GM19023 (cell line): ENCODE measurements at regions not wholly inside any gene's neighbourhood (a gene's known extent, or its start where the extent isn't known, plus 50 kb on each side); places are given as distances from the start of the nearest gene placed in this dataset.

Source experiments
- ATAC-seq: cut with Tn5 transposase; IDR thresholded peaks from one replicate; pipeline ENCODE4 v1.9.1; 2021; ENCODE audit warnings: mild to moderate bottlenecking, moderate library complexity; ENCODE audit not compliant: unreplicated experiment

- ATAC-seq: no peak
These were observed 72.1 kb downstream of the GLI2 start for GRCh38 chr2:120807751-120808150.

GRCh38 chr2:120809151-120809550, 73.5 kb downstream of the GLI2 start:
- no peak for ATAC-seq

- no peak for ATAC-seq
These were observed 74.2 kb downstream of the GLI2 start for GRCh38 chr2:120809609-120810440.

GRCh38 chr2:120810639-120811038, 75.0 kb downstream of the GLI2 start:
- ATAC-seq: no peak

- no peak for ATAC-seq
These were observed 77.2 kb downstream of the GLI2 start for GRCh38 chr2:120812866-120813265.

GRCh38 chr2:120814352-120814751, 78.7 kb downstream of the GLI2 start:
- ATAC-seq: no peak

- no peak for ATAC-seq
These were observed 79.6 kb downstream of the GLI2 start for GRCh38 chr2:120815292-120815691.

GRCh38 chr2:120817136-120817955, 81.7 kb downstream of the GLI2 start:
- ATAC-seq: no peak

- no peak for ATAC-seq
These were observed 82.3 kb downstream of the GLI2 start for GRCh38 chr2:120817956-120818325.

GRCh38 chr2:120818441-120818920, 82.8 kb downstream of the GLI2 start:
- ATAC-seq: no peak

GRCh38 chr2:120819720-120820210, 84.1 kb downstream of the GLI2 start:
- ATAC-seq: no peak

- no peak for ATAC-seq
These were observed 84.7 kb downstream of the GLI2 start for GRCh38 chr2:120820263-120820952.

GRCh38 chr2:120820953-120821279, 85.2 kb downstream of the GLI2 start:
- no peak for ATAC-seq

GRCh38 chr2:120821446-120822160, 85.9 kb downstream of the GLI2 start:
- ATAC-seq: no peak

- no peak for ATAC-seq
These were observed 87.3 kb downstream of the GLI2 start for GRCh38 chr2:120822933-120823332.

- ATAC-seq: no peak
These were observed 87.9 kb downstream of the GLI2 start for GRCh38 chr2:120823551-120823950.

- no peak for ATAC-seq
These were observed 88.6 kb downstream of the GLI2 start for GRCh38 chr2:120824246-120824645.

GRCh38 chr2:120825370-120826259, 89.9 kb downstream of the GLI2 start:
- ATAC-seq: no peak

- no peak for ATAC-seq
These were observed 90.6 kb downstream of the GLI2 start for GRCh38 chr2:120826260-120826648.
